NB4 (cell line): ENCODE measurements at regions not wholly inside any gene's neighbourhood (a gene's known extent, or its start where the extent isn't known, plus 50 kb on each side); places are given as distances from the start of the nearest gene placed in this dataset.

Experiments used
- POLR2A ChIP-seq: IDR thresholded peaks from 2 replicates; pipeline ENCODE4 v1.6.1; 2011; ENCODE audit warnings: mild to moderate bottlenecking; ENCODE audit not compliant: insufficient read length; ENCODE audit errors: extremely low read depth
- TF ChIP-seq, protein P1 (sequence below): IDR thresholded peaks from one replicate; pipeline ENCODE4 v1.5.1; 2012; ENCODE audit warnings: low read depth, low read length
- TF ChIP-seq, protein P2 (sequence below): IDR thresholded peaks from 2 replicates; pipeline ENCODE4 v1.6.1; 2011; ENCODE audit warnings: low read depth, low read length

DNA sequence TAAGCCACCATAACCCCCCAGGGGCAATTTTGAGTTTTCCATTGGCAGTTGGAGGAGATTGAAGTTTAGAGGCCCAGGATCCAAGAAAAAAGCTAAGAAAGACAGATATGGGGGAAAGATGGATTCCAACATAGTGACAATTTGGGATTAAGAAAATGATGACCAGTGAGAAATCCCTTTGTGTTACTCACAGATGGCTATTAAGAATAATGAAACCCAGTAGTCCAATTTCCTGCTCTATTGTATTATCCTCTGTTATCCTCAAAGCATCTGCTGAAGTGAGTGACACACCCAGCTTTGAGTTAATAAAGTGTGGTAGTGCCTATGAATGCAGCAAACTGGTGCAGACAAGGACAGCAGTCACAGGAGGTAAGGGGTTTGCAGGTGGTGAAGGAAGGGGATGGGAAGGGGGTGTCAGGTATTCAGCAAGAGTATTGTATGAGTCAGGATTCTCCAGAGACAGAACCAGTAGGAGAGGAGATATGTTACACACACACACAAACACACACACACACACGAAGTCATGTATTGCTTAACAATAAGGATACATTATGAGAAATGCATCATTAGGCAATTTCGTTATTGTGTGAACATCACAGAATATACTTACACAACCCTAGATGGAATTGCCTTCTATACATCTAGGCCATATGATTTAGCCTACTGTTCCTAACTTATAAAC is 112.4 kb upstream of the VANGL1 start:
- no peak for TF ChIP-seq POLR2A
- TF ChIP-seq, protein P1, sequence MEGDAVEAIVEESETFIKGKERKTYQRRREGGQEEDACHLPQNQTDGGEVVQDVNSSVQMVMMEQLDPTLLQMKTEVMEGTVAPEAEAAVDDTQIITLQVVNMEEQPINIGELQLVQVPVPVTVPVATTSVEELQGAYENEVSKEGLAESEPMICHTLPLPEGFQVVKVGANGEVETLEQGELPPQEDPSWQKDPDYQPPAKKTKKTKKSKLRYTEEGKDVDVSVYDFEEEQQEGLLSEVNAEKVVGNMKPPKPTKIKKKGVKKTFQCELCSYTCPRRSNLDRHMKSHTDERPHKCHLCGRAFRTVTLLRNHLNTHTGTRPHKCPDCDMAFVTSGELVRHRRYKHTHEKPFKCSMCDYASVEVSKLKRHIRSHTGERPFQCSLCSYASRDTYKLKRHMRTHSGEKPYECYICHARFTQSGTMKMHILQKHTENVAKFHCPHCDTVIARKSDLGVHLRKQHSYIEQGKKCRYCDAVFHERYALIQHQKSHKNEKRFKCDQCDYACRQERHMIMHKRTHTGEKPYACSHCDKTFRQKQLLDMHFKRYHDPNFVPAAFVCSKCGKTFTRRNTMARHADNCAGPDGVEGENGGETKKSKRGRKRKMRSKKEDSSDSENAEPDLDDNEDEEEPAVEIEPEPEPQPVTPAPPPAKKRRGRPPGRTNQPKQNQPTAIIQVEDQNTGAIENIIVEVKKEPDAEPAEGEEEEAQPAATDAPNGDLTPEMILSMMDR, result no peak
- TF ChIP-seq, protein P2, sequence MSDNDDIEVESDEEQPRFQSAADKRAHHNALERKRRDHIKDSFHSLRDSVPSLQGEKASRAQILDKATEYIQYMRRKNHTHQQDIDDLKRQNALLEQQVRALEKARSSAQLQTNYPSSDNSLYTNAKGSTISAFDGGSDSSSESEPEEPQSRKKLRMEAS, result no peak
